ENCODE measurements at regions not wholly inside any gene's neighbourhood (a gene's known extent, or its start where the extent isn't known, plus 50 kb on each side); places are given as distances from the start of the nearest gene placed in this dataset.

GRCh38 chr16:52212841-52213240, 334.1 kb downstream of the TOX3 start:
- Histone ChIP-seq H3K9me3 (replicated peaks; ENCODE audit: control insufficient read depth, insufficient read depth, low read length) (no peaks in the 10 kb centered on the region), H3K79me2 (ENCODE audit: control insufficient read depth, insufficient read depth, low read length) (no peaks in the 10 kb centered on the region), H3K27me3 (ENCODE audit: control insufficient read depth in 2 of 2, insufficient read depth in 2 of 2, low read length in 2 of 2) (no peaks in the 10 kb centered on the region), H3K4me2 (ENCODE audit: insufficient read depth, low read length) (no peak overlapping the region), H4K20me1 (replicated peaks; ENCODE audit: control insufficient read depth, extremely low read depth, insufficient read depth, low read length) (no peaks in the 10 kb centered on the region), H2AFZ (ENCODE audit: low read depth, low read length) (no peak overlapping the region), H3K9me1 (replicated peaks; ENCODE audit: control insufficient read depth, extremely low read depth, insufficient read depth, low read length) (no peaks in the 10 kb centered on the region), H3K9ac (replicated peaks; ENCODE audit: extremely low read depth, insufficient read depth, low read length) (no peak overlapping the region), H3K4me3 (replicated peaks in 1 of 3; ENCODE audit: insufficient read depth in 1 of 3, low read depth in 1 of 3, low read length in 3 of 3) (no peak overlapping the region), H3K27ac (ENCODE audit: insufficient read depth, low read depth, low read length) (no peak overlapping the region), H3K36me3 (ENCODE audit: control insufficient read depth in 2 of 2, extremely low read depth in 1 of 2, insufficient read depth in 2 of 2, low read length in 2 of 2) (no peaks in the 10 kb centered on the region), H3K4me1 (ENCODE audit: control insufficient read depth, extremely low read depth, insufficient read depth, low read length) (no peaks in the 10 kb centered on the region)
- no peak for FAIRE-seq
- BruUV-seq (replicated peaks), result no TSS peak
- TF ChIP-seq EZH2 (IDR thresholded peaks at IDR 0.05; ENCODE audit: borderline replicate concordance, low read depth, low read length, severe bottlenecking), result no peak
- no peak for TF ChIP-seq POLR2A (IDR thresholded peaks at IDR 0.05; ENCODE audit: low read depth, low read length)
- no peak for TF ChIP-seq GATA2 (IDR thresholded peaks at IDR 0.05; ENCODE audit: insufficient read depth, insufficient read length, low read depth, low read length)
- ChIA-PET POLR2A (no interaction called here), CTCF (no interaction called here)
- dilution Hi-C loops (cut with MboI; ENCODE audit: extremely low pct_ligation_motif_present, low sequenced_read_pairs), result no loop called here
- intact Hi-C loops (cut with micrococcal nuclease), result no loop called here
- DNase-seq (ENCODE audit: low read depth, low spot score), result no peak

- Histone ChIP-seq H3K27ac (ENCODE audit: insufficient read depth, low read depth, low read length) (no peak overlapping the region), H3K4me1 (ENCODE audit: control insufficient read depth, extremely low read depth, insufficient read depth, low read length) (no peaks in the 10 kb centered on the region), H2AFZ (ENCODE audit: low read depth, low read length) (no peak overlapping the region), H3K9ac (replicated peaks; ENCODE audit: extremely low read depth, insufficient read depth, low read length) (no peak overlapping the region), H3K79me2 (ENCODE audit: control insufficient read depth, insufficient read depth, low read length) (no peaks in the 10 kb centered on the region), H3K36me3 (ENCODE audit: control insufficient read depth in 2 of 2, extremely low read depth in 1 of 2, insufficient read depth in 2 of 2, low read length in 2 of 2) (no peaks in the 10 kb centered on the region), H3K9me1 (replicated peaks; ENCODE audit: control insufficient read depth, extremely low read depth, insufficient read depth, low read length) (no peaks in the 10 kb centered on the region), H4K20me1 (replicated peaks; ENCODE audit: control insufficient read depth, extremely low read depth, insufficient read depth, low read length) (no peaks in the 10 kb centered on the region), H3K4me2 (ENCODE audit: insufficient read depth, low read length) (no peak overlapping the region), H3K4me3 (replicated peaks in 1 of 3; ENCODE audit: insufficient read depth in 1 of 3, low read depth in 1 of 3, low read length in 3 of 3) (no peak overlapping the region), H3K27me3 (ENCODE audit: control insufficient read depth in 2 of 2, insufficient read depth in 2 of 2, low read length in 2 of 2) (no peaks in the 10 kb centered on the region), H3K9me3 (replicated peaks; ENCODE audit: control insufficient read depth, insufficient read depth, low read length) (no peaks in the 10 kb centered on the region)
- ChIA-PET POLR2A (no interaction called here), CTCF (no interaction called here)
- DNase-seq (ENCODE audit: low read depth, low spot score), result no peak
- FAIRE-seq, result no peak
- intact Hi-C loops (cut with micrococcal nuclease), result no loop called here
- no peak for TF ChIP-seq GATA2 (IDR thresholded peaks at IDR 0.05; ENCODE audit: insufficient read depth, insufficient read length, low read depth, low read length)
- TF ChIP-seq, protein P1, sequence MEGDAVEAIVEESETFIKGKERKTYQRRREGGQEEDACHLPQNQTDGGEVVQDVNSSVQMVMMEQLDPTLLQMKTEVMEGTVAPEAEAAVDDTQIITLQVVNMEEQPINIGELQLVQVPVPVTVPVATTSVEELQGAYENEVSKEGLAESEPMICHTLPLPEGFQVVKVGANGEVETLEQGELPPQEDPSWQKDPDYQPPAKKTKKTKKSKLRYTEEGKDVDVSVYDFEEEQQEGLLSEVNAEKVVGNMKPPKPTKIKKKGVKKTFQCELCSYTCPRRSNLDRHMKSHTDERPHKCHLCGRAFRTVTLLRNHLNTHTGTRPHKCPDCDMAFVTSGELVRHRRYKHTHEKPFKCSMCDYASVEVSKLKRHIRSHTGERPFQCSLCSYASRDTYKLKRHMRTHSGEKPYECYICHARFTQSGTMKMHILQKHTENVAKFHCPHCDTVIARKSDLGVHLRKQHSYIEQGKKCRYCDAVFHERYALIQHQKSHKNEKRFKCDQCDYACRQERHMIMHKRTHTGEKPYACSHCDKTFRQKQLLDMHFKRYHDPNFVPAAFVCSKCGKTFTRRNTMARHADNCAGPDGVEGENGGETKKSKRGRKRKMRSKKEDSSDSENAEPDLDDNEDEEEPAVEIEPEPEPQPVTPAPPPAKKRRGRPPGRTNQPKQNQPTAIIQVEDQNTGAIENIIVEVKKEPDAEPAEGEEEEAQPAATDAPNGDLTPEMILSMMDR (IDR thresholded peaks at IDR 0.05; ENCODE audit: extremely low read depth in 1 of 2, insufficient read depth in 1 of 2, low read depth in 1 of 2, low read length in 2 of 2), result no peak
- no peak for TF ChIP-seq MYC (IDR thresholded peaks at IDR 0.05; ENCODE audit: low read depth, low read length)
- no peak for TF ChIP-seq POLR2A (IDR thresholded peaks at IDR 0.05; ENCODE audit: low read depth, low read length)
- TF ChIP-seq JUN (IDR thresholded peaks at IDR 0.05; ENCODE audit: borderline replicate concordance, insufficient read depth, insufficient read length, low read depth), result no peak
- TF ChIP-seq EZH2 (IDR thresholded peaks at IDR 0.05; ENCODE audit: borderline replicate concordance, low read depth, low read length, severe bottlenecking), result no peak
- no peak for TF ChIP-seq FOS (IDR thresholded peaks at IDR 0.05; ENCODE audit: borderline replicate concordance, insufficient read depth, low read length)
- TF ChIP-seq MAX (IDR thresholded peaks at IDR 0.05; ENCODE audit: insufficient read depth, insufficient read length), result no peak
- TF ChIP-seq POLR2AphosphoS5 (IDR thresholded peaks at IDR 0.05; ENCODE audit: insufficient read depth, low read depth, low read length), result no peak
- no TSS peak for BruUV-seq (replicated peaks)
- dilution Hi-C loops (cut with MboI; ENCODE audit: extremely low pct_ligation_motif_present, low sequenced_read_pairs), result no loop called here
Observed at GRCh38 chr16:52209227-52209626, 337.7 kb downstream of the TOX3 start.

Measured in endothelial cell of umbilical vein (primary cell).